ENCODE measurements at regions not wholly inside any gene's neighbourhood (a gene's known extent, or its start where the extent isn't known, plus 50 kb on each side); places are given as distances from the start of the nearest gene placed in this dataset.
"Not testable (repeated sequence)": the region's sequence is repeated elsewhere in the genome, so short reads cannot be mapped to it uniquely, and the experiment has no call there.

DNA sequence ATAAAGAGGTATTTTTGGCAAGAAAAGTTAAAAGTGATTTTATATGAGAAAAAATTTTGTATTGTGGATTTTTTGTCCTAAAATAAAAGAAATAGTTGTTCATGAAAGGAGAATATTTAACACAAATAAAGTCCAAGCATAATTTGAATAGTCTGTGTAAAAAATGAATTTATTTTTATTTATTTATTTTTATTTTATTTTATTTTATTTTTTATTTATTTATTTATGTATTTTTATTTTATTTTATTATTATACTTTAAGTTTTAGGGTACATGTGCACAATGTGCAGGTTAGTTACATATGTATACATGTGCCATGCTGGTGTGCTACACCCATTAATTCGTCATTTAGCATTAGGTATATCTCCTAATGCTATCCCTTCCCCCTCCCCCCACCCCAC is 948.9 kb upstream of the ADGRB3 start:
- in situ Hi-C loops (cut with HindIII; ENCODE audit: low sequenced_read_pairs), result not testable (repeated sequence)

DNA sequence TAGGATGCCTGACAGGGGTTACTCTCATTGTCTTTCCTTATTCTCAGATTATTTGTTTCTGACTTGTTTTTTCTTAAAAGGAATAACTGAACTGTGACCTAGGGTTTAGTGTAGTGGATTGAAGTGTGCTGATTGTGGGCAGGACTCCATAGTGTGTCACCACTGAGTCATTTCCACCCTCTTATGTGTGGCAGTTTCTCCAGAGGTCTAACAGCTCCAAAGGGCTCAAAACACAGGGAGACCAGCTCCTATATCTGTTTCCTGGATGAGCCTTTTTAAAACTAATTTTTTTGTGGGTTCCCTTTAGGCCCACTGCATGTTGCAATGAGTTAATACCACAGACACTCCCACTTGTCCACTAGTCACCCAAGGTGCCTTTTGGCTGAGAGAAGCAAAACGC is 951.1 kb upstream of the ADGRB3 start:
- in situ Hi-C loops (cut with HindIII; ENCODE audit: low sequenced_read_pairs), result no loop called here

DNA sequence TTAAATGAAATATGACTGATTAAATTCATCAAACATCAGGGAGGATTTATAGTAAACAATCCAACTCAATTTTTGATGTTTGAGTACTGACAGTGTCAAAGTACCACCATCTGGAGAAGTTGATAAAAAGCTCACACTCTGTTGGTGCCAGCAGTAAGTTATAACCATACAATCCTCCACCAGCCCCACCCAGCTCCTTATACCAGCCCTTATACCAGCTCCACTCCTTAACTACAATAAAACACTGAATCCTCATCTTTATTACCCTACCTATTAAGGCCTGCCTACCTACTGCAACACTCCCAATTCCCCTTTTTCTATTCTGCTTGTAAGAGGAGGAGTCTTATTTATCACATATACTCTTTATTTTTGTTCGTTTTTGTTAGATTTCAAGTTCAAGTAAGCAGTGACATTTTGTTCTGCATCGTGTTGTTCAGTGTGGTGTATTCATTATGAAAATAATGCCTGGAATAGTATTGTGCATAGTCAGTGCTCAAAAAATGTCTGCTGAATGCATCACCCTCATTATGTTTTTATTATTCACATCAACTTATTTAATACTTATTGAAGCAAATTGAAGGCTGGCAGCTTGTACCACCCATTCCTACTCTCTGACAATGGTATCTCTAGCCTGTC is 954.7 kb upstream of the ADGRB3 start:
- in situ Hi-C loops (cut with HindIII; ENCODE audit: low sequenced_read_pairs), result no loop called here

DNA sequence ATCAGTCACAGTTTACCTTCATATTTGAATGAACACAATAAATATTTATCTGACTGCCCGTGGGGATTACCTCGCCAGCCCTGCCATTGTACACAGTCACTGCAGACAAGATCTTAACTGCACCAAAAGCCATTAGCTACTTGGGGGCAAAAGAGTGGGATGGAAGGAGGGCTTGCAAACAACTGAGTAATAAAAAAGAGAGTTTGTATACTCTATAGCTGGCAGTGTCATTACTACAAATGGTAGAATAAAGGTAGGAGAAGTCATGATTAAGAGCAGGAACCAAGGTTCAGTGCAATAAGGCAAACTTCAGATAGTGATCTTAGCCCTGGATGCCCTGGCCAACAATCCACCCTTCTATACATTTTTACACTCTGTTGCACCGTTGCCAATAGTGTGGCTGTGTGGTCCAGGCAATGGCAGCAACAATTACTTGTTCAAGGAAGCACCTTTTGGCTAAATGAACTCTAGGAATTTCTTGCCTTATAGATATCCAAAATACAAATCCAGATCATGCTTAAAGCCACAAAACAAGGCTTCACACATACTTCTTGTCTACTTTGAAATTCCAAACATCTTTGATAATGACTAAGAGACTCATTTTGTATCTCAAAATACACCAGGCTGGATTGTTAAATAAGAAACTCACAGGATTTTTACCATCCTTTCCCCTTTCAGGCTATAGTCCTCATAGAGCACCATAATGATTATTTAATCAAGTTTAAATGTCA is 955.4 kb upstream of the ADGRB3 start:
- in situ Hi-C loops (cut with HindIII; ENCODE audit: low sequenced_read_pairs), result no loop called here

DNA sequence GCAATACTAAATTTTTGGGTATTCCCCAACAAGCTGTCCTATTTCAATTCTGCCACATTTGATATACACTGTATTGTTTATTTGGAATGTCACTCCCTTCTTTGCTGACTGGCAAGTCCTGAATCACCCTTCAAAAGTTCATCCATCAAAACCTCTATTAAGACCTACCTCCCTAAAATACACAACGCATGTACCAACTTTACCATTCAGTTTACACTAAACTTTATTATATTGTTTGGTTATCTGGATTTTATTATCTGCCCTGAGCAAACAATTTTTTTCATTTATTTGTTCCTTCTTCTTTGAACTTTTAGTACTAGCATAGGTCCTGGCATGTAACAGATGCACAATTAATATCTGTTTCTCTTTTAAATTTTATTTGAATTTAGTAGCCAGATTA is 958.2 kb upstream of the ADGRB3 start:
- in situ Hi-C loops (cut with HindIII; ENCODE audit: low sequenced_read_pairs), result no loop called here

DNA sequence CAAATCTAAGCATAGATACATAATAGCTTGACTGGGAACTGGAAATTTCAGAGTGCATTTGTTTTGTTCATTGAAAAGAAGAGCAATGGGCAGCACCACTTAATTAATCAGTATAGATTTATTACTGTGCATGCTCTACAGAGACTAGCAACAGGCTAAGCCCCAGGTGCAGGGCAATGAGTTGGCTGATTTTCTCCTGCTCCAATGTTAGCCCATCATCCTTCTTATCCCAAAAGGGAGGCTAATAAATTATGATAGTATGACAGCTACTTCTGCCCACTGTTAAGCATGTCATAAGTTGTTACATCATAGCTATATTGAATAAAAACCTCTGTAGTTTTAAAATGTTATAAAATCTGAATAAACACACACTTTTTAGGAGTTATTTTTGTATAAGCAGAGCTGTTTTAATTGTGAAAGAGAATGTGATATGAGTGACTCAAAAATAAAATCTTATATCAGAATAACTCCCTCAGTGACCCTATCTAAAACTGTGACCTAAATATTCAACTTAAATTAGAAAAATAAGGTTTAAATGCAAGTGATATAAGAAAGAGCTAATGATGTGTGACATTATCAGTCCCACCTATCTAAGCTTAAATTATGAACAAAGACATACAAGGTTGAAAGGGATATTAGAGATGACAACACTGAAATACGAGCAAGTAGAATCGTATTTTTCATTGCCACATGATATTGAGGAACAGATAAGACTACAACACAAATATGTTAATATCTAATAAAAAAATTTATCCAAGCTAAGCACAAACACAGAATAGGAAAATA is 967.3 kb upstream of the ADGRB3 start:
- in situ Hi-C loops (cut with HindIII; ENCODE audit: low sequenced_read_pairs), result no loop called here

DNA sequence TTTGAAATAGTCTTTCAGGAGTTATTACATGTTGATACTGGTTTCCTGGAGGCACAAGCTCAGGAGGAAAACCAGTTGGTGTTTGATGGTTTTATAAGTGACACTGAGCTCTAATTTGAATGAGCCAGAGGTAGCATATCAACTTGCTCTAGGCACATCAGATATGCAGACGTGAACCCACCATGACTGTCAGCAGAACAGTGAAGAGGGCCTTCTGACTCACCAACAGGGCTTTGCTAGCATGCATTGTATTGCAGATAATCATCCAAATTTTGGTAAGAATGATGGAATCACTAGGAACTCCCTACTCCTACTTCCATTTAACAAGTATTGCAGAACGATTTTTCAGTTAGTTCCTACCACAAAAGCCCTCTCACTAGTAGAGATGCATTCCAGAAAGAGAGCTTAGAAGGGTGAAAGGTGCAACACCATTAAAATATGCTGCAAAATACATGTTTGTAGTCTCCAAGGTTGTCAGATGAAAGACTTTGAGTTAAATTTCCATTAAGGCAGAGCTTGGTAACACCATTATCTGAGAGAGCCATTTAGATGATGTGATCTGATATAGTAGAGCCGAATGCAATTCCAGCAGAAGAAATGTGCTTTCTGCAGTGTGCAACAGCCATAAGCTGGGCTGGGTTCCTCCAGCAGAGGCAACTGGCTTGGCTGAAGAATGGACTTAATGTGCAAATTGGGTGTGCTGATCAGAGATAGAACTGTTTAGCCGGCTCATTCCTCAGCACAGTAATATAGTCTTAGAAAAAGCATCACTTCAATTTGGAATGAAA is 968.7 kb upstream of the ADGRB3 start:
- in situ Hi-C loops (cut with HindIII; ENCODE audit: low sequenced_read_pairs), result no loop called here

DNA sequence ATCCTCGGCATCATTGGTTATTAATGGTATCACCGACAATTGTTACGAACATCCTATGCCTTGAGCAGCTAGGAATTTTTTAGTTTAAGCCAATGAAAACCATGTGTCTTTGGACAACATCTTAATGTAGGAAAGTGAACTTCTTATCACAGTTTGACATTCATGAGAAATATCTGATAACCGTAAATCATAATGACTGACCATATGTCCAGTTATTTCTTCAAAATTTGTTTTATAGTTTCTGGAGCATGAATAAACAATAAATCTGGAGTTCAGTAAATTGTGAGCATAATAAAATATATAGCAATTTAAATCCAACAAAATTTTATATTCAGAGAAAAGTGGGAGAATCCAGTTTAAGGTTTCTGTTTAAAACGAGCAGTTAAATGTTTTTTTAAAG is 970.1 kb upstream of the ADGRB3 start:
- in situ Hi-C loops (cut with HindIII; ENCODE audit: low sequenced_read_pairs), result no loop called here

DNA sequence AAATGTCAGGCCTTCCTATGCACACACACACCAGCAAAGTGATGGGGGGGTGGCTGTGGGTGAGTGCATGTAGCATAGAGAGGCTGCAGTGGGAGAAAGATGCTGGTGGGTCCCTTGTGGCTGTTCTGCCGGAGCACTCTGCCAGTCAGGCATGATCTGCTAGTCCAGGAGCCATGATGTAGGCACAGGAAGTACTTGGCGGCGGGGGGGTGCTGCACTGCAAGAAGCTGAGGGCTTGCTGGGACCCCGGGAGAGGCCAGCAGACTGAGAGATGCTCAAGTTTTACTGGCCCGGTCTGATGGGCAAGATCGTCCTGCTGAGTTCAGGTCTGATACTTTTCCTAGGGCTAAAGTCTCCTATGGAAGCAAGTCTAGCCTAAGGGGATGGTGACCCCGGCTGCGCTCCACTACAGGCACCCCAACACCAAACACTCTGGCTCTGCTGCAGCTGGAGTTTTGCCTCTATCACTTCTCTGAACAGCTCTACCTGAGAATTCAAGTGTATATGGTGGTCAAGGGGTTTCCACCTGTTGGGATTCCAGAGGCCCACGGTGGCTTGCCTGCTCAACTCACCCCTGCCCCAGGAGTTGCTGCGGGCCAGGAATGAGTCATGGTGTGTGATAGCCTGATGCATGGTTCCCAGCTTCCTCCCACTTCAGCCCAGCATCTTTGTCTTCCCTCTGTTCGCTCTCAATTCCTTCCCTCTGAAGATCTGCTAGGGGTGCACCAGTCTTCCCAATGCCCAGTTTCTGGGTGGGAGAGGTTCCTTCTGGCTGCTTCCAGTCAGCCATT is 971.8 kb upstream of the ADGRB3 start:
- in situ Hi-C loops (cut with HindIII; ENCODE audit: low sequenced_read_pairs), result no loop called here

DNA sequence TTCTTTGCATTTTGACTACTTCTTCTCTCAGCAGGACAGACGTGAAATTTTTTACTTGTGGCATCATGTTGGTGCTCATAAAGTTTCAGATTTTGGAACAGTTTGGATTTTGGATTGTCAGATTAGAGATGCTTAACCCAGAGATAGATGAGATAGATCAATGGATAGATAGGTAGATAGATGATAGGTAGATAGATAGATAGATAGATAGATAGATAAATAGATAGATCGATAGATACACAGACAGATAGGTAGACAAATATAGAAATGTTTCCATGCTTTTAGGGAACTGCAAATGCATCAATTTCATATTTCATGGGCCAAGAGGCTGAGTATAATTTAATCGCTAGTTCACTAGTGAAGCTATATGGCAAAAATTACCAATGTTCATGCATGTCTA is 981.5 kb upstream of the ADGRB3 start:
- in situ Hi-C loops (cut with HindIII; ENCODE audit: low sequenced_read_pairs), result no loop called here

DNA sequence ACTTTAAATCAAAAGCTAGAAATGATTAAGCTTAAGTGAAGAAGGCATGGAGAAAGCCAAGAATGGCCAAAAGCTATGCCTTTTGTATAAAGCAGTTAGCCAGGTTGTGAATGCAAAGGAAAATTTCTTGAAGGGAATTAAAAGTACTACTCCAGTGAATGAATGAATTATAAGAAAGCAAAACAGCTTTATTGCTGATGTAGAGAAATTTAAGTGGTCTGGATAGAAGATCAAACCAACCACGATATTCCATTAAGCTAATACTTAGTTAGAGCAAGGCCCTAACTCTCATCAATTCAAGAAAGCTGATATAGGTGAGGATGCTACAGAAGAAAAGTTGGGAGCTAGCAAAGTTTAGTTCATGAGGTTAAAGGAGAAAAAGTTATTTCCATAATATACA is 988.5 kb upstream of the ADGRB3 start:
- in situ Hi-C loops (cut with HindIII; ENCODE audit: low sequenced_read_pairs), result no loop called here

DNA sequence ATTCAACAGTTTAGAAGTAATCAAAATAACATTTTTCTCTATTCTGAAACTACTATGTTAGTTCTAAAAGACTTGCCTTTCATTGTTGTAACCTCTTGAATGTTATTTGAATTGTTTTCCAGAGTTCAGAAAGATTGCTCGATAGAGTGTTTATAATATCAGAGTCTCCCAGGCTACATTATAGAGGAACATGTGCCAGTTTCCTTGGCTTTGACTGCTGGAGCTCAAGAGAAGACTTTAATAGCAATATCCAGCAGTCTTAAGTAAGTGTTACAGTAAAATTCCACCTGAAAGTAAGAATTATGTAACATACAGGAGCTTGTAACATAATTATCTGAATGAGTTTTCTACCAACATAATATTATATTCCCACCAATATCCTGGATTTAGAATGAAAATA is 991.8 kb upstream of the ADGRB3 start:
- in situ Hi-C loops (cut with HindIII; ENCODE audit: low sequenced_read_pairs), result no loop called here

DNA sequence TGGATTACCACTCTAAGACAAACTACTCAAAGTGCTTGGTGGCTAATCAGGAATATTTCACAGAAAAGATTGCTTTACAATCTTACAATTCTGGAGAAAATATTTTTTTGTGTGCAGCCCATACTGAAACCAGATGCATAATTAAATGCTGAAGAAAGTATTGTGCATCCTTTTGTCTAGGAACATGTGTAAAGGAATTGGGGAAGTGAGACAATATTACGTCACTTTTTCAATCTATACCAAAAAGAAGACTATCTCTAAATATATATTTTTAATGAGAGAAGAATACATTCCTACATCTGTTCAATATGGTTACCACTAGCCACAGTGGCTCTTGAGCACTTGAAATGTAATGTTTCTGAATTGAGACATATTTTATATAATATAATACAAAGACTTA is 992.5 kb upstream of the ADGRB3 start:
- in situ Hi-C loops (cut with HindIII; ENCODE audit: low sequenced_read_pairs), result no loop called here

DNA sequence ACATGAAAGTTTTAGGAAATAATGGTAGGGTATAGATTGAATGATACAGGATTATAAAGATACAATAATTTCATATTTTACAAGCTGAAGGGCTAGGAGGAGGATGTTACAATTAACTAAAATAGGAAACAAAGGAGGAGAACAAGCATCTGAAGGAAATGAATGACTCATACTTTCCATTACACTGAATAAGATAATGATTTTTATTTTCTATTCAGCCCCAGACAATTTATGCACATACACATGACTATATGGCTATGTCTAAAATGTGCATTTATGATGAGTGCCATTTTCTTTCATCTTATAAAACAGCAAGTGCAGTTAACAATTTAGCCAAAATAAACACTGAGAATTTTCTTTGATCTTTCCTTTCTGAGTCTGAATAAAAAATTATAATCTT is 994.6 kb upstream of the ADGRB3 start:
- in situ Hi-C loops (cut with HindIII; ENCODE audit: low sequenced_read_pairs), result no loop called here

DNA sequence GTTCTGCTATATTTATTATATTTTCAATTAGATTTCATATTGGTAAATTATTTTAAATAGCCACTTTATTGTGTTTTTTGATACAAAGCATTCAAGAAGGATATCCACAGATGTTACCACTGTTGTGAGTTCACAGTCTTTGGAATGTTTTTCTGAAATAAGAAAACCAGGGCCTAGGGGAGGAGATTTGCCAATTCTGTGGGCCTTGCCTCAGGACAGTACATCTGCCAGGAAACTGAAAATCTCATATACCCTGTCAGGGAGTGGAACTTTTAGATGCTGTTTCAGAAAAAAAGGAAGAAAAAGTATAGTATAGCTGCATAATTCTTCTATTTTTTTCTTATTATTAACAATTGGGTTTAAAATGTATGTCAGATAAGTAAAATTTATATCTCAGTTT is 995.9 kb upstream of the ADGRB3 start:
- in situ Hi-C loops (cut with HindIII; ENCODE audit: low sequenced_read_pairs), result no loop called here

DNA sequence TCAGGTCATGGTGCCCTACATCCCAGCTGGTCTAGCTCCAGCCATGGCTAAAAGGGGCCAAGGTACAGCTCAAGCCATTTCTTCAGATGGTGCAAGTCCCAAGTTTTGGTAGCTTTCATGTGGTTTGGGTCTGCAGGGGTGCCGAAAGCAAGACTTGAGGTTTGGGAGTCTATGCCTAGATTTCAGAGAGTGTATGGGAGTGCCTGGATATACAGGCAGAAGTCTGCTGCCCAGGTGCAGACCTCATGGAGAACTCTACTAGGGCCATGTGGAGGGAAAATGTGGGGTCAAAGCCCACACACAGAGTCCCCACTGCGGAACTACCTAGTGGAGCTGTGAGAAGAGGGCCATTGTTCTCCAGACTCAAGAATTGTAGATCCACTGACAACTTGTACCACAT is 1000.9 kb upstream of the ADGRB3 start:
- in situ Hi-C loops (cut with HindIII; ENCODE audit: low sequenced_read_pairs), result no loop called here

DNA sequence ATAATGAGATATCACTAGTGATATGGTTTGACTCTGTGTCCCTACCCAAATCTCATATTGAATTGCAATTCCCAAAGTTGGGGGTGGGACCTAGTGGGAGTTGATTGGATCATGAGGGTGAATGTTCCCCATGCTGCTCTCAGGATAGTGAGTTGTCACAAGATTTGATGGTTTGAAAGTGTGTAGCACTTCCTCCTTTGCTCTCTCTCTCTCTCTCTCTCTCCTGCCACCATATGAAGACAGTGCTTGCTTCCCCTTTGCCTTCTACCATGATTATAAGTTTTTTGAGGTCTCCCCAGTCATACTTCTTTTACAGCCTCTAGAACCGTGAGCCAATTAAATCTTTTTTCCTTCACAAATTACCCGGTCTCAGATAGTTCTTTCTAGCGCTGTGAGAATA is 1002.0 kb upstream of the ADGRB3 start:
- in situ Hi-C loops (cut with HindIII; ENCODE audit: low sequenced_read_pairs), result no loop called here

DNA sequence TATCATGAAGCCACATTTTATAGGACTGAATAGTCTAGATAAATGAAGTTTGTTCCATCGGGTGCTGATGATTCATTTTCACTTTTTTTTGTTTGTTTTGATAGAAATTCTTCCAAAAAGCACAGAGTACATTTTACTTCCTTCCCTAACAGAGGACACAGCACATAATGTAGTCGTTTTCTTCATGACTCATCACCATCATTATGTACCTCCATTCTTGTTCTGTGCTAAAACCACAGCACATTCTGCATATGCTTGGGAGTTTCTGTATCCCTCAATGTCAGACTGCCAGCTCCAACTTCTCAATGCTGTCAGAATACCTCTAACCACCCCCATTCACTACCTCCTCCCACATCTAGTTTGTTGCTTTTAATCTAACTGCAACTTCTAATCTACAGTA is 1004.9 kb upstream of the ADGRB3 start:
- in situ Hi-C loops (cut with HindIII; ENCODE audit: low sequenced_read_pairs), result no loop called here

DNA sequence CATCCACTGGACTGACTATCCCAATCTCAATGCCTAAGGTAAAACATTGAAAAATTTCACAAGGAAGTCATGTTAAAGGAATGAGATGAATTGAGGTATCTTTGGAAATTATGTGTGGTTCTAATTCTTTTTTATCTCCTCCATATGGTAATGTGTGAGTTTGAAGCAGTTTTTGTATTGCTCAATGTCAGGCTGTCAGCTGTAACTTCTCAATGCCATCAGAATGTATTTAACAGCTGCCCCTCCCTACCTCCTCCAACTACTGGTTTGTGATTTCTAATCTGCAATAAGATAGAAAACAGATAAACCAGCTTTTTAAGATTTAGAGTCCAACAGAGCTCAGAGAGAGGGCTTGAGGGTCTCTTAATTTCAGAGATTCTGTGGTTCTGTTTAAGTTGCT is 1005.8 kb upstream of the ADGRB3 start:
- in situ Hi-C loops (cut with HindIII; ENCODE audit: low sequenced_read_pairs), result no loop called here

DNA sequence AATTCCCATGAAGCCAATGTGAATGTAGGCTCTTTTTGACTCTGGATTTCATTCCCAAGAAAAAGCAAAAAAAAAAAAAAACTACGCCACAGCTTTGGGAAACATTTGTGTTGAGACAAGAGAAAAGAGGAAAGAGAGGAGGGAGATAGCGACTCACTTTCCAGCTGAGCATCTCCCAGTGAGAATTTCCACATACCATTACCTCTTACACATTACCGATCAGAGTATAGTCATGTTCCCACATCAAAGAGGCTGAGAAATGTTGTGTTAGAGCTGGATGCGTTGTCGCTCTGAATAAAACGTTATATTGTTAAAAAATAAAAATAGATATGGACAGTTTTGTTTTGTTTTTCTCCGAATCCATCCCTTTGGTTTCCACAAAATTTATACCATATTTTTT is 1019.3 kb upstream of the ADGRB3 start:
- in situ Hi-C loops (cut with HindIII; ENCODE audit: low sequenced_read_pairs), result no loop called here
